ENCODE measurements at regions not wholly inside any gene's neighbourhood (a gene's known extent, or its start where the extent isn't known, plus 50 kb on each side); places are given as distances from the start of the nearest gene placed in this dataset.
"Not testable (repeated sequence)": the region's sequence is repeated elsewhere in the genome, so short reads cannot be mapped to it uniquely, and the experiment has no call there.

DNA sequence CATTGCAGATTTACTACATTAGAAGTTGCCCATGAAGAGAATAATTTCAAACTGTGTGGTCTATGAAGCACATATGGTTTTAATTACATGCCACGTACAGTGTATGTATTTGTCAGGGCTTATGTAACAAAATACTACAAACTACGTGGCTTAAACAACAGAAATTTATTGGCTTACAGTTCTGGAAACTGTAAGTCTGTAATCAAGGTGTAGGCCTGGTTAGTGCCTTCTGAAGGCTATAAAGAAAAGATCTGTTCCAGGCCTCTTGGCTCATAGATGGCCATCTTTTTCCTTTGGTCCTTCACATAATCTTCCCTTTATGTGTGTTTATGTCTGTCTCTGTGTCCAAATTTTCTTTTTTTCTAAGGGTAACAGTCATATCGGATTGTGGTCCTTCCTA lies 1160.2 kb downstream of the FAM133A start:
- no peak for DNase-seq (ENCODE audit: low spot score)

DNA sequence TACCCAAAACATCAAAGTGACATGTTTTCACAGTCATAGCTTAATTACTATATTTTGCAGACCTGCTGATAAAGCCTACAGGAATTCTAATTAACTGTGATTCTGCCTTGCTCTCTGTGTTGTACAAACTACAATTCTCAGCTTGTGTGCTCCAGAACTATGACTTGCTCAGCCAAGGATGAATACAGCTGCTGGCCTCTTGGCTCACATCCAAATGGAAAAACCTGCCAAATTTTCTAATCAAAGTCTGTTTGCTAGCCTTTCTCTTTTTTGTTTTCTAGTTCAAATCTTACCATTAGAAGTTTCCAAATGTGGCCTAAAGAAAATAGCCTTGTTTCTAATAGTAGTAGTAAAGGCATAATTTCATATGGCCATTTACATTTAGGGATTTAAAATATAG lies 1176.8 kb downstream of the FAM133A start:
- no peak for DNase-seq (ENCODE audit: low spot score)

DNA sequence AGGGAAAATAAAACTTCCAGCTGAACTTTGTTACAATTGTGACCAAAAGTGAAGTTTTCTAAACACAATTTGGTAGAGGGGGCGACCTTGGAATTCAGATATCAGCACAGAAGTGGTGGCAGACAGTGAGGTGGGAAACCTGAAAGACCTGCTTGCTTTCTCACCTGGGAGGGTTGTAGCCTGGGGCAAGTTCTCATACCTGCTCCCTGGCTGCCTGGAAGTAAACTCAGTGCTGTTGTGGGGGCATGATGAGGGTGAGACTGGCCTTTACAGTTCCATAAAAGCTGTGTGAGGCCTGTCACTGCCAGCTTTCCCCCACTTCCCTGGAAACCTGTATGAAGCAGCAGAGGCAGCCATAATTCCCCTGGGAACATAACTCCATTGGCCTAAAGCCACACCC lies 1180.2 kb downstream of the FAM133A start:
- no peak for DNase-seq (ENCODE audit: low spot score)

DNA sequence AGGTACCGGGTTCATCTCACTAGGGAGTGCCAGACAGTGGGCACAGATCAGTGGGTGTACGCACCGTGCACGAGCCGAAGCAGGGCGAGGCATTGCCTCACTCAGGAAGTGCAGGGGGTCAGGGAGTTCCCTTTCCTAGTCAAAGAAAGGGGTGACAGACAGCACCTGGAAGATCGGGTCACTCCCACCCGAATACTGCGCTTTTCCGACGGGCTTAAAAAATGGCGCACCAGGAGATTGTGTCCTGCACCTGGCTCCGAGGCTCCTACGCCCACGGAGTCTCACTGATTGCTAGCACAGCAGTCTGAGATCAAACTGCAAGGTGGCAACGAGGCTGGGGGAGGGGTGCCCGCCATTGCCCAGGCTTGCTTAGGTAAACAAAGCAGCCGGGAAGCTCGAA lies 1188.5 kb downstream of the FAM133A start:
- not testable (repeated sequence) for DNase-seq (ENCODE audit: low spot score)

GRCh38 chrX:94871640-94872039 lies 1197.6 kb downstream of the FAM133A start:
- no peak for DNase-seq (ENCODE audit: low spot score)

- DNase-seq (ENCODE audit: low spot score) = no peak
Observed at GRCh38 chrX:94901849-94902248, 1227.8 kb downstream of the FAM133A start.

- DNase-seq (ENCODE audit: low spot score) = no peak
Observed at GRCh38 chrX:94908171-94908570, 1234.2 kb downstream of the FAM133A start.

- no peak for DNase-seq (ENCODE audit: low spot score)
Observed at GRCh38 chrX:94908648-94909047, 1234.6 kb downstream of the FAM133A start.

DNA sequence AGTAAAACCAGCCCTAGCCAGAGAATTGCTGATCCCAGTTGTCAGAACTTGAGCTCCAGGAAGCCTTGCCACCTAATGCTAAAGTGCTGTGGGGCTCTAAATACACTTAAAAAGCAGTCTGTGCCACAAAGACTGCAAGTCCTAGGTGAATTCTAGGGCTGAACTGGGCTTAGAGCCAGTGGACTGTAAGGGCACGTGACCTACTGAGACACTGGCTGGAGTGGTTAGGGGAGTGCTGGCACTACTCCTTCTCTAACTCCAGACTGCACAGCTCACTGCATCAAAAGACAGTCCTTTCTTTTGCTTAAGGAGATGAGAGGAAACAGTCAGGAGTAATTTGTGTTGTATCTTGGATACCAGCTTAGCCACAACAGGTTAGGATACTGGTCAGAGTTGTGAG lies 1240.2 kb downstream of the FAM133A start:
- DNase-seq (ENCODE audit: low spot score) = no peak

GRCh38 chrX:94932278-94932965 lies 1258.4 kb downstream of the FAM133A start:
- DNase-seq (ENCODE audit: low spot score) = no peak

DNA sequence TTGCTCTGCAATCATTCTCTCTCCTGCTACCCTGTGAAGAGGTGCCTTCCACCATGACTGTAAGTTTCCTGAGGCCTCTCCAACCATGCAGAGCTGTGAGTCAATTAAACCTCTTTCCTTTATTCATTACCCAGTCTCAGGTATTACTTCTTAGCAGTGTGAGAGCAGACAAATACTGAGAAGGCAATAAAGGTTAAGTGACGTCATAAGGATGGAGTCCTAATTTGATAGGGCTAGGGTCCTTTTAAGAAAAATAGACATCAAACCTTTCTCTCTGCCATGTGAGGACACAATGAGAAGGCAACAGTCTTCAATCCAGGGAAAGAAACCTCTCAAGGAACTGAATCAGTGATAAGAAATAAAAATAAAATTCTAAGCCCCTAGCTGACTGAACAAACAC lies 1262.7 kb downstream of the FAM133A start:
- no peak for DNase-seq (ENCODE audit: low spot score)

DNA sequence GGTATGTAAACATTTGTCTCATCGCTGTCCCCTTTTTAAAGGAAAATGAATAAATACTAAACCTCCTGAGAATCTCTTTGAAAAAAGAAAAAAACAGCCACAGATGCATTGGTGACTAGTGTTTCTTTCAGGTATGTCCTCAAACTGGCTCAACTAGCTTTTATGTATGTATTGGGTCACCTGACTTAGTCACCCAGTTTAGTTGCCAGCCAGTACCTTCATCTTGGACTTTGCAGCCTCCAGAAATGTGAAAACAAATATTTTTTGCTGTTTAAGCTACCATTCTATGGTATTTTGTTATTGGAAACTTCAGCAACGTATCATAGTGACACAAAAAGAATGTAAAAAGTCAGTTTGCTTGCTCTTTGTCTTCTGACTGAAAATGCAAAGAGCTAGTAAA lies 1263.5 kb downstream of the FAM133A start:
- DNase-seq (ENCODE audit: low spot score) = no peak

GRCh38 chrX:94942603-94943002 lies 1268.6 kb downstream of the FAM133A start:
- no peak for DNase-seq (ENCODE audit: low spot score)

GRCh38 chrX:94946137-94946536 lies 1272.1 kb downstream of the FAM133A start:
- not testable (repeated sequence) for DNase-seq (ENCODE audit: low spot score)

GRCh38 chrX:94961730-94962129 lies 1287.7 kb downstream of the FAM133A start:
- no peak for DNase-seq (ENCODE audit: low spot score)

- no peak for DNase-seq (ENCODE audit: low spot score)
Observed at GRCh38 chrX:94977562-94977961, 1303.6 kb downstream of the FAM133A start.

DNA sequence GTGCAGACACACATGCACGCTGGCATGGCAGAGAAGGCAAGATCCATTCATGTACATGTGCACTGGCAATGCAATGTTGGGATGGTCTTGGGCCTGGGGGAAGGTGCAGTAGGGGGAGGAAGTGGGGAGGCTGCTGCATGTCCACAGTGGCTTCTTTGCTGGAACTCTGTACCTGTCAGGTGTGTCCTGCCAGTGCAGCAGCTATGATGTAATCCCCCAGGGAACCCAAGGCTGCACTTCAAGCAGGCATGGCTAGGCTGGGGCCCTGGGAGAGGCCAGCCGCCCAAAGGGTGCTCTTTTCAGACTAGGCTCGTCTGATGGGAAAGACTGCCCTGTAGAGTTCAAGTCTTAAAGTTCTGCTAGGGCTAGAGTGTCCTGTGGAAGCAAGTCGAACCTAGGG lies 1304.0 kb downstream of the FAM133A start:
- no peak for DNase-seq (ENCODE audit: low spot score)
